Right lobe of liver (tissue), 4 donors: ENCODE measurements at regions not wholly inside any gene's neighbourhood (a gene's known extent, or its start where the extent isn't known, plus 50 kb on each side); places are given as distances from the start of the nearest gene placed in this dataset.

Source experiments
- POLR2A ChIP-seq: fragments of 450-650 bp; IDR thresholded peaks from one replicate; pipeline ENCODE4 v1.6.1; 2017; ENCODE audit warnings: antibody characterized with exemption, mild to moderate bottlenecking
- TF ChIP-seq, protein P1 (sequence below), 4 donors: fragments of 200-600 bp in 3 of 4; fragments of 450-650 bp in 1 of 4; IDR thresholded peaks; one replicate each; pipeline versions ENCODE4 v1.5.1 to v1.8.0; 2016 to 2022; ENCODE audit warnings: antibody characterized with exemption in 4 of 4, mild to moderate bottlenecking in 2 of 4
- donor health status: DM: no; HTN: no; CAD: no.
- donor health status: DM: no; HTN: no; CAD: no.
- donor health status: DM: no; HTN: yes; CAD: no.

DNA sequence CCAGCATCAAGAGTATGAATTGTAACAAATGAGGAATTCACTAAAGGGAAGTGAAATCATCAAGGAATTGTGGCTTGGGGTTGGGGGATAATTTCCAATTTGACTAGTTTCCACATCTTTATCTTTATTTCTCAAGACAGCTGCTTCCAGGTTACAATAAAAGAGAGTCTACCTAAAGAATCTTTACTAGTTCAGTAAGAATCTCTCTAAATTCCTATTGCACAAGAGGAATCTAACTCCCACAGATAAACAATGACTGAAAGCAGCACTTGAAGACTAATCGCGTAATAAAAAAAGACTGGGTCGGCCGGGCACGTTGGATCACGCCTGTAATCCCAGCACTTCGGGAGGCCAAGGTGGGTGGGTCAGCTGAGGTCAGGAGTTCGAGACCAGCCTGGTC is 194.4 kb downstream of the KBTBD8 start:
- TF ChIP-seq, protein P1, sequence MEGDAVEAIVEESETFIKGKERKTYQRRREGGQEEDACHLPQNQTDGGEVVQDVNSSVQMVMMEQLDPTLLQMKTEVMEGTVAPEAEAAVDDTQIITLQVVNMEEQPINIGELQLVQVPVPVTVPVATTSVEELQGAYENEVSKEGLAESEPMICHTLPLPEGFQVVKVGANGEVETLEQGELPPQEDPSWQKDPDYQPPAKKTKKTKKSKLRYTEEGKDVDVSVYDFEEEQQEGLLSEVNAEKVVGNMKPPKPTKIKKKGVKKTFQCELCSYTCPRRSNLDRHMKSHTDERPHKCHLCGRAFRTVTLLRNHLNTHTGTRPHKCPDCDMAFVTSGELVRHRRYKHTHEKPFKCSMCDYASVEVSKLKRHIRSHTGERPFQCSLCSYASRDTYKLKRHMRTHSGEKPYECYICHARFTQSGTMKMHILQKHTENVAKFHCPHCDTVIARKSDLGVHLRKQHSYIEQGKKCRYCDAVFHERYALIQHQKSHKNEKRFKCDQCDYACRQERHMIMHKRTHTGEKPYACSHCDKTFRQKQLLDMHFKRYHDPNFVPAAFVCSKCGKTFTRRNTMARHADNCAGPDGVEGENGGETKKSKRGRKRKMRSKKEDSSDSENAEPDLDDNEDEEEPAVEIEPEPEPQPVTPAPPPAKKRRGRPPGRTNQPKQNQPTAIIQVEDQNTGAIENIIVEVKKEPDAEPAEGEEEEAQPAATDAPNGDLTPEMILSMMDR (IDR thresholded peaks at IDR 0.05), result no peak
- no peak for TF ChIP-seq POLR2A
